AG09309 (cell line): ENCODE measurements at regions not wholly inside any gene's neighbourhood (a gene's known extent, or its start where the extent isn't known, plus 50 kb on each side); places are given as distances from the start of the nearest gene placed in this dataset.

Experiments
- DNase-seq: peaks from one replicate; pipeline ENCODE4 v3.0.0-alpha.2; 2010; ENCODE audit warnings: low read depth
- H3K4me3 ChIP-seq: 2 replicates; pipeline ENCODE4 v1.5.1; 2011; ENCODE audit warnings: mild to moderate bottlenecking, low read depth, low read length, moderate library complexity; ENCODE audit not compliant: control insufficient read depth
- TF ChIP-seq, protein P1 (sequence below): IDR thresholded peaks from 2 replicates; pipeline ENCODE4 v1.5.1; 2011; ENCODE audit warnings: mild to moderate bottlenecking, low read depth, low read length, inconsistent platforms; ENCODE audit not compliant: insufficient read depth, control insufficient read depth; ENCODE audit errors: missing control alignments

DNA sequence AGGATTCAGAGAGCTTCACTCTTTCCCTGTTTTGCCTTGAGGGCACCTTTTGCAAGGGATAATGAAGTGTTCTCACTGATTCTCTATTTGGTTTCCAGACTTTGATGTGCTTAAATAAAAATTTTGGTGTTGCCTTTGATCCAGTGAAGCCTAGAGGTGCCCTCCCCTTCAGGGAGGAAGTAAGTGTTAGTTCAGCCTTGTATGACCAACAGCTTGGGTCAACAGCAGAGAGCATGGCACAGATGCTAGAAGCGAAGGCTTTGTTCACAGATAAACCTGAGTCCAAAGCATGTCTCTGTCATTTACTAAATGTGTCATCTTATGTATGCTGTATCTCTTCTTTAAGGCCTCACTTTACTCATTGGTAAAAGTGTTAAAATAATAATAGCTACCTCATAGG, 52.8 kb upstream of the STXBP6 start:
- DNase-seq: no peak
- TF ChIP-seq, protein P1, sequence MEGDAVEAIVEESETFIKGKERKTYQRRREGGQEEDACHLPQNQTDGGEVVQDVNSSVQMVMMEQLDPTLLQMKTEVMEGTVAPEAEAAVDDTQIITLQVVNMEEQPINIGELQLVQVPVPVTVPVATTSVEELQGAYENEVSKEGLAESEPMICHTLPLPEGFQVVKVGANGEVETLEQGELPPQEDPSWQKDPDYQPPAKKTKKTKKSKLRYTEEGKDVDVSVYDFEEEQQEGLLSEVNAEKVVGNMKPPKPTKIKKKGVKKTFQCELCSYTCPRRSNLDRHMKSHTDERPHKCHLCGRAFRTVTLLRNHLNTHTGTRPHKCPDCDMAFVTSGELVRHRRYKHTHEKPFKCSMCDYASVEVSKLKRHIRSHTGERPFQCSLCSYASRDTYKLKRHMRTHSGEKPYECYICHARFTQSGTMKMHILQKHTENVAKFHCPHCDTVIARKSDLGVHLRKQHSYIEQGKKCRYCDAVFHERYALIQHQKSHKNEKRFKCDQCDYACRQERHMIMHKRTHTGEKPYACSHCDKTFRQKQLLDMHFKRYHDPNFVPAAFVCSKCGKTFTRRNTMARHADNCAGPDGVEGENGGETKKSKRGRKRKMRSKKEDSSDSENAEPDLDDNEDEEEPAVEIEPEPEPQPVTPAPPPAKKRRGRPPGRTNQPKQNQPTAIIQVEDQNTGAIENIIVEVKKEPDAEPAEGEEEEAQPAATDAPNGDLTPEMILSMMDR: no peak
- no peak overlapping the region for H3K4me3 ChIP-seq

DNA sequence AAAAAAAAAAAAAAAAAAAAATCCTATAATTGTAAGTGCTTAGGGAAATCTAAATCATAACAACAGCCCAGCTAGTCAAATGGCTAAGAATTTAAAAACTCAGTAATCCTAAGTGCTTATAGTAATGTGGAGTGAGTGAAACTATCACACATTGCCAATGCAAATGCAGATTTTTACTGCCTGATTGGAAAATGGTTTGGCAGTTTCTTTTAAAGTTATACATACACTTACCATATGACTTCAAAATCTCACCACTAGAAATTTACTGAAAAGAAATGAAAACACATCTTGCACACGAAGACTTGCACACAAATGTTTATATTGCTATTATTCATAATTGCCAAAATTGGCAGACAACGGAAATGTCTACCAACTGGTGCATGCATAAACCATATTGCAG, 51.3 kb upstream of the STXBP6 start:
- TF ChIP-seq, protein P1: no peak
- DNase-seq: no peak
- no peak overlapping the region for H3K4me3 ChIP-seq
